ENCODE measurements at regions not wholly inside any gene's neighbourhood (a gene's known extent, or its start where the extent isn't known, plus 50 kb on each side); places are given as distances from the start of the nearest gene placed in this dataset.

DNA sequence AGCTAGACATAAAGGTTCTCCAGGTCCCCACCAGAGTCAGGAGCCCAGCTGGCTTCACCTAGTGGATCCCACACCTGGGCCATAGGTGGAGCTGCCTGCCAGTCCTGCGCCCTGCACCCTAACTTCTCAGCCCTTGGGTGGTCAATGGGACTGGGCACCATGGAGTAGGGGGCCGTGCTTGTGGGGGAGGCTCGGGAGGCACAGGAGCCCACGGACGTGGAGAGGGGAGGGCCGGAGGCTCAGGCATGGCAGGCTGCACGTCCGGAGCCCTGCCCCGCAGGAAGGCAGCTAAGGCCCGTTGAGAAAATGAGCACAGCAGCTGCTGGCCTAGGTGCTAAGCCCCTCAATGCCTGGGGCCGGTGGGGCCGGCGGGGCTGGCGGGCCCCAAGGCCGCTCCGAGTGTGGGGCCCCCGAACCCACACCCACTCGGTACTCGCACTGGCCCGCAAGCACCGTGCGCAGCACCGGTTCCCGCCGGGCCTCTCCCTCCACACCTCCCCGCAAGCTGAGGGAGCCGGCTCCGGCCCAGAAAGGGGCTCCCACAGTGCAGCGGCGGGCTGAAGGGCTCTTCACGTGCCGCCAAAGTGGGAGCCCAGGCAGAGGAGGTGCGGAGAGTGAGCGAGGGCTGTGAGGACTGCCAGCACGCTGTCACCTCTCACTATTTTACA, 291.1 kb downstream of the KLHL4 start:
- Histone ChIP-seq H3K4me1 (ENCODE audit: control insufficient read depth in 2 of 2, insufficient read depth in 2 of 2, low read length in 2 of 2) (no peaks in the 10 kb centered on the region), H3K9me3 (ENCODE audit: control insufficient read depth in 2 of 2, low read length in 2 of 2) (no peaks in the 10 kb centered on the region), H3K36me3 (ENCODE audit: control insufficient read depth in 2 of 2, insufficient read depth in 2 of 2, low read length in 2 of 2) (no peaks in the 10 kb centered on the region), H3K9ac (ENCODE audit: low read depth in 1 of 2, low read length in 2 of 2) (no peak overlapping the region), H3K27ac (ENCODE audit: low read depth in 2 of 2, low read length in 2 of 2) (no peak overlapping the region), H3K4me3 (ENCODE audit: low read length in 2 of 2) (no peak overlapping the region), H3K27me3 (ENCODE audit: control insufficient read depth in 2 of 2, insufficient read depth in 2 of 2, low read length in 2 of 2) (no peaks in the 10 kb centered on the region)

DNA sequence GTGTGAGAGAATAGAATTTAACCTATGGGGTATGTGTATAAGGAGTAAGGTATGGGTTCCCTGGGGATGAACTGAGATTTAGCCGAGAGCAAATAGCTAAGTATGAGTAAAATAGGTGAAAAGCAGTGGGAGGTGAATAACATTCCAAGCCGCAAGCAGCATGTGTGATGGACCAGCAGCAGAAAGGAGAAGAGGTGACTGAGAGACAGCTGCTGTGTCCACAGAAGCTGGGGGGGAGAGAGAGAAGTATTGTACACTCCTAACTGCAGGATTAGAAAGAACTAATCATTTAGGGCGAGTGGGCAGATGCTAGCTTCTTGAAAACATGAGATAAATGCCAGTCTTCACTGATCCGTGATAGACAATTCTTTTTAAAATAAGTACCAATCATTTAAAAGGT, 296.0 kb downstream of the KLHL4 start:
- H3K27ac ChIP-seq (ENCODE audit: low read depth in 2 of 2, low read length in 2 of 2): no peak overlapping the region
- H3K9me3 ChIP-seq (ENCODE audit: control insufficient read depth in 2 of 2, low read length in 2 of 2): no peaks in the 10 kb centered on the region
- H3K36me3 ChIP-seq (ENCODE audit: control insufficient read depth in 2 of 2, insufficient read depth in 2 of 2, low read length in 2 of 2): no peaks in the 10 kb centered on the region
- no peak overlapping the region for H3K9ac ChIP-seq (ENCODE audit: low read depth in 1 of 2, low read length in 2 of 2)
- no peak overlapping the region for H3K4me3 ChIP-seq (ENCODE audit: low read length in 2 of 2)
- no peaks in the 10 kb centered on the region for H3K27me3 ChIP-seq (ENCODE audit: control insufficient read depth in 2 of 2, insufficient read depth in 2 of 2, low read length in 2 of 2)
- H3K4me1 ChIP-seq (ENCODE audit: control insufficient read depth in 2 of 2, insufficient read depth in 2 of 2, low read length in 2 of 2): no peaks in the 10 kb centered on the region

DNA sequence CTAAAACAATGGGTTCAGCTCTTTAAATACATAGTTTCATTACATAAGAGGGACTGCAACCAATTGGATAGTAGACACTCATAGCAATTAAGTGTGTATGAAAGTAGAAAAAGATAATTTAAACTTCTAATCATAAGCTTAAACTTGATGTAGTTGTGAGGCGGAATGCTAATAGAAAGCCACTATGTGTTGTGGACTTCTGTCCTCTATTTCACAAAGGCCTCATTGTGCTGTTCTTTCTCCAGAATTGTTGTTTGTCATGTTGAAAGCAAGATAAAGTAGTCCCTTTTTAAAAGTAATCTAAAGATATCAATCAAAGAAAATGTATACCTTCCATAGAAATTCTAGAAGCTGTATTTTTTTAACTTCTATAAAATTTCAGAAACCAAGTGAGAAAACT, 329.4 kb downstream of the KLHL4 start:
- H3K4me1 ChIP-seq (ENCODE audit: control insufficient read depth in 2 of 2, insufficient read depth in 2 of 2, low read length in 2 of 2): no peaks in the 10 kb centered on the region
- H3K27me3 ChIP-seq (ENCODE audit: control insufficient read depth in 2 of 2, insufficient read depth in 2 of 2, low read length in 2 of 2): no peaks in the 10 kb centered on the region
- no peaks in the 10 kb centered on the region for H3K36me3 ChIP-seq (ENCODE audit: control insufficient read depth in 2 of 2, insufficient read depth in 2 of 2, low read length in 2 of 2)
- H3K9ac ChIP-seq (ENCODE audit: low read depth in 1 of 2, low read length in 2 of 2): no peak overlapping the region
- H3K27ac ChIP-seq (ENCODE audit: low read depth in 2 of 2, low read length in 2 of 2): no peak overlapping the region
- H3K9me3 ChIP-seq (ENCODE audit: control insufficient read depth in 2 of 2, low read length in 2 of 2): no peaks in the 10 kb centered on the region
- no peak overlapping the region for H3K4me3 ChIP-seq (ENCODE audit: low read length in 2 of 2)

DNA sequence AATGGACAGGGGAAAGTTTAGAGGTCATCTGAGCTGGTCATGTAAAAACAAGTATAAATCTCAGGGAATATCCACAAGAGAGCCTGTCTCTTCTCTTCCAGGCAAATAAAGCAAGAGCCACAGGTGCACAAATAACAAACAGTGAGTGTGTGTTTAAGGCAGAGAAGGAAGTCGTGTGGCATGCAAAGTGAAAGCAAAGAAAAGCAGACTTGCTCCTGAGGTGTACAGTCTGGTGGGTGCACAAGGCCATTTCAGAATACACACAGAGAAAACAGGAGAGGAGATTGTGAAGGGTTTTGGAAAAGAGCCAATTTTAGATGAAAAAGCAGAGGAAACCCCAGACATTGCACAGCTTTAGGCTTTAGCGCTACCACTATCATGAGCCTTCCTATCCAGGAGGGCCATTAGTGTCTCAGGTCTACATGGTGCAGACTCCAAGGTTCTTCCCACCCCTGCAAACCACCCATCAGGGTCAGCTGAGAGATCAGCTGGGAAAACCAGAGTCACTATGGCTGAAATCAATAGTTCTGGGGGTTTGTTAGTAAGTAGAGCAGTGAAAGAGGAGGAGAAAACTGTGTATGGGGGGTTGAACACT, 355.8 kb downstream of the KLHL4 start:
- Histone ChIP-seq H3K27ac (ENCODE audit: low read depth in 2 of 2, low read length in 2 of 2) (no peak overlapping the region), H3K36me3 (ENCODE audit: control insufficient read depth in 2 of 2, insufficient read depth in 2 of 2, low read length in 2 of 2) (no peaks in the 10 kb centered on the region), H3K27me3 (ENCODE audit: control insufficient read depth in 2 of 2, insufficient read depth in 2 of 2, low read length in 2 of 2) (no peaks in the 10 kb centered on the region), H3K9ac (ENCODE audit: low read depth in 1 of 2, low read length in 2 of 2) (no peak overlapping the region), H3K4me1 (ENCODE audit: control insufficient read depth in 2 of 2, insufficient read depth in 2 of 2, low read length in 2 of 2) (no peaks in the 10 kb centered on the region), H3K9me3 (ENCODE audit: control insufficient read depth in 2 of 2, low read length in 2 of 2) (no peaks in the 10 kb centered on the region), H3K4me3 (ENCODE audit: low read length in 2 of 2) (no peak overlapping the region)

DNA sequence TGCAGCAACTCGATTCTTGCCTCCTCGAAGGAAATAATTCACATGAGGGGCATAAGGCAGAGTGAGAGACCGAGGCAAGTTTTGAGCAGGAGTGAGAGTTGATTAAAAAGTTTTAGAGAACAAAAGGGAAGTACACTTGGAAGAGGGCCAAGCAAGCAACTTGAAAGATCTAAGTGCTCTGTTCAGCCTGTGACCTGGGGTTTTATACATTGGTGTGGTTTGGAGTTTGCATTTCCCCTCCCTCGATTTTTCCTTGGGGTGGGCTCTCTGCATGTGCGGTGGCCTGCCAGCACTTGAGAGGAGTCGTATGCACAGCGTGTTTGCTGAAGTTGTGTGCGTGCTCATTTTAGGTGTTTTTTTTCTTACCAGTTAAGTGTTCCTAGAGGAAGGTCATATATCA, 356.4 kb downstream of the KLHL4 start:
- Histone ChIP-seq H3K27ac (ENCODE audit: low read depth in 2 of 2, low read length in 2 of 2) (no peak overlapping the region), H3K4me3 (ENCODE audit: low read length in 2 of 2) (no peak overlapping the region), H3K27me3 (ENCODE audit: control insufficient read depth in 2 of 2, insufficient read depth in 2 of 2, low read length in 2 of 2) (no peaks in the 10 kb centered on the region), H3K9me3 (ENCODE audit: control insufficient read depth in 2 of 2, low read length in 2 of 2) (no peaks in the 10 kb centered on the region), H3K4me1 (ENCODE audit: control insufficient read depth in 2 of 2, insufficient read depth in 2 of 2, low read length in 2 of 2) (no peaks in the 10 kb centered on the region), H3K9ac (ENCODE audit: low read depth in 1 of 2, low read length in 2 of 2) (no peak overlapping the region), H3K36me3 (ENCODE audit: control insufficient read depth in 2 of 2, insufficient read depth in 2 of 2, low read length in 2 of 2) (no peaks in the 10 kb centered on the region)

DNA sequence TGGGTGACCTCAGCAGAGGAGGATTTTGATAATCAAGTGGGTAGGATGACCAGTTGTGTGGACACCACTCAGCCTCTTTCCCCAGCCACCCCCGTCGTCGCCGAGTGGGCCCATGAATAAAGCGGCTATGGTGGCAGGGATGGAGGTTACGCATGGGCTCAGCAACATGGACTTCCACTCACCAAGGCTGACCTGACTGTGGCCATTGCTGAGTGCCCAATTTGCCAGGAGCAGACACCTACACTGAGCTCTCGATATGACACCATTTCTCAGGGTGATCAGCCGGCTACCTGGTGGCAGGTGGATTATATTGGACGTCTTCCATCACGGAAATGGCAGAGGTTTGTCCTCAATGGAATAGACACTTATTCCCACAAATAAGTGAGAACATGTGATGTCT, 361.3 kb downstream of the KLHL4 start:
- H3K4me1 ChIP-seq (ENCODE audit: control insufficient read depth in 2 of 2, insufficient read depth in 2 of 2, low read length in 2 of 2): no peaks in the 10 kb centered on the region

DNA sequence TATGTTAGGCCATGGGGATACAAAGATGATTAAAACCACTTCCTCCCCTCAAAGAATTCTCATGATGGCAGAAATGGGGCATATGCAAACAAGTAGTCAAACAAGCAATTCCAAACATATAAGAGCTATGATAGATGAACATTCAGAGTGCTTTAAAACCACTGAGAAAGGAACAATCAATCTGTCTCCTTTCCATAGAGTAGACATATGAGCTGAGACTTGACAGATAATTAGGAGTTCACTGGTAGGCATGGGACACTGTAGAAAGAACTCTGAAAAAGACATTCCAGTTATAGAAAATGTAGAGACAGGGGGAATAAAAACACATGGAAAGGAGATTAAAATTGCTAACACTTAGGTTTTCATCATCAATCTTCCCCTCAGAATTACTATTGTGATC, 372.8 kb downstream of the KLHL4 start:
- H3K27me3 ChIP-seq (ENCODE audit: control insufficient read depth in 2 of 2, insufficient read depth in 2 of 2, low read length in 2 of 2): no peaks in the 10 kb centered on the region
- H3K27ac ChIP-seq (ENCODE audit: low read depth in 2 of 2, low read length in 2 of 2): no peak overlapping the region
- no peak overlapping the region for H3K9ac ChIP-seq (ENCODE audit: low read depth in 1 of 2, low read length in 2 of 2)
- H3K4me3 ChIP-seq (ENCODE audit: low read length in 2 of 2): no peak overlapping the region
- no peaks in the 10 kb centered on the region for H3K9me3 ChIP-seq (ENCODE audit: control insufficient read depth in 2 of 2, low read length in 2 of 2)
- no peaks in the 10 kb centered on the region for H3K4me1 ChIP-seq (ENCODE audit: control insufficient read depth in 2 of 2, insufficient read depth in 2 of 2, low read length in 2 of 2)
- no peaks in the 10 kb centered on the region for H3K36me3 ChIP-seq (ENCODE audit: control insufficient read depth in 2 of 2, insufficient read depth in 2 of 2, low read length in 2 of 2)

More for the DNA sequence above, 361.3 kb downstream of the KLHL4 start:
- H3K27me3 ChIP-seq (ENCODE audit: control insufficient read depth in 2 of 2, insufficient read depth in 2 of 2, low read length in 2 of 2): no peaks in the 10 kb centered on the region
- H3K9me3 ChIP-seq (ENCODE audit: control insufficient read depth in 2 of 2, low read length in 2 of 2): no peaks in the 10 kb centered on the region
- H3K9ac ChIP-seq (ENCODE audit: low read depth in 1 of 2, low read length in 2 of 2): no peak overlapping the region
- H3K4me3 ChIP-seq (ENCODE audit: low read length in 2 of 2): no peak overlapping the region
- H3K27ac ChIP-seq (ENCODE audit: low read depth in 2 of 2, low read length in 2 of 2): no peak overlapping the region
- no peaks in the 10 kb centered on the region for H3K36me3 ChIP-seq (ENCODE audit: control insufficient read depth in 2 of 2, insufficient read depth in 2 of 2, low read length in 2 of 2)

DNA sequence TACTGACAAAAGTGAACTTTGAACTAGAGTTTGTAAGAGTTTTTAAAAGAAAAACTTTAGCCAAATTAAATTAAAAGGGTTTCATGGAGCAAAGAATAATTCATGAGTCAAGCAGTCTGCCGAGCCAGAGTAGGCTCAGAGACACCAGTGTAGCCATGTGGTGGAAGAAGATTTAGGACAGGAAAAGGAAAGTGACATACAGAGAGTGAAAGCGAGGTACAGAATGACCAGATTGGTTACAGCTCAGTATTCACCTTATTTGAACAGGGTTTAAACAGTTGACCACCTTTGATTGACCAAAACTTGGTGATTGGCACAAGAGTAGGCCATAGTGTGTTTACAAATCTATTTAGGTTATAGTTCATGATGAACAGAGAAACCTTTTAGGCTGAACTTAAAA, 377.8 kb downstream of the KLHL4 start:
- H3K4me3 ChIP-seq (ENCODE audit: low read length in 2 of 2): no peak overlapping the region
- H3K27me3 ChIP-seq (ENCODE audit: control insufficient read depth in 2 of 2, insufficient read depth in 2 of 2, low read length in 2 of 2): no peaks in the 10 kb centered on the region
- H3K27ac ChIP-seq (ENCODE audit: low read depth in 2 of 2, low read length in 2 of 2): no peak overlapping the region
- no peaks in the 10 kb centered on the region for H3K9me3 ChIP-seq (ENCODE audit: control insufficient read depth in 2 of 2, low read length in 2 of 2)
- H3K4me1 ChIP-seq (ENCODE audit: control insufficient read depth in 2 of 2, insufficient read depth in 2 of 2, low read length in 2 of 2): no peaks in the 10 kb centered on the region
- no peaks in the 10 kb centered on the region for H3K36me3 ChIP-seq (ENCODE audit: control insufficient read depth in 2 of 2, insufficient read depth in 2 of 2, low read length in 2 of 2)
- no peak overlapping the region for H3K9ac ChIP-seq (ENCODE audit: low read depth in 1 of 2, low read length in 2 of 2)

DNA sequence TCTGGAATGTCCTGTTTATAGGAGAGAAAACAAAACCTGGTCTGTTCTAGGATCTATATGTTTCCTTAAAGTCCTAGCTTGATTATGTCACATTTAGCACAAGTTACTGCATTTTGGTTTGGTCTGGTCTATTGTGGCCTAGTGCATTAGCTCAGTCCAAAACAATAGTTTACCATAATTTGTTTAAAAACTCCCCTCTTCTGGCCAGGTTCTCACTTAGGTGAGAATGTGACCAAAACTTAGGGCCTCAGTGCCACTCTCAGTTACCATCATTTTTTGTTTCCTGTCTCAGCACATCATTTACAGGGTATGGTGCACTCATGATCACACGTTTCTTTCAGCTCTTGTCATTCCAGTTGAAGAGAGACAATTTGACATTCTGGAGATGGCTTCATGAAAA, 378.5 kb downstream of the KLHL4 start:
- no peaks in the 10 kb centered on the region for H3K36me3 ChIP-seq (ENCODE audit: control insufficient read depth in 2 of 2, insufficient read depth in 2 of 2, low read length in 2 of 2)
- H3K4me3 ChIP-seq (ENCODE audit: low read length in 2 of 2): no peak overlapping the region
- no peak overlapping the region for H3K27ac ChIP-seq (ENCODE audit: low read depth in 2 of 2, low read length in 2 of 2)
- no peaks in the 10 kb centered on the region for H3K9me3 ChIP-seq (ENCODE audit: control insufficient read depth in 2 of 2, low read length in 2 of 2)
- H3K27me3 ChIP-seq (ENCODE audit: control insufficient read depth in 2 of 2, insufficient read depth in 2 of 2, low read length in 2 of 2): no peaks in the 10 kb centered on the region
- no peaks in the 10 kb centered on the region for H3K4me1 ChIP-seq (ENCODE audit: control insufficient read depth in 2 of 2, insufficient read depth in 2 of 2, low read length in 2 of 2)
- no peak overlapping the region for H3K9ac ChIP-seq (ENCODE audit: low read depth in 1 of 2, low read length in 2 of 2)

DNA sequence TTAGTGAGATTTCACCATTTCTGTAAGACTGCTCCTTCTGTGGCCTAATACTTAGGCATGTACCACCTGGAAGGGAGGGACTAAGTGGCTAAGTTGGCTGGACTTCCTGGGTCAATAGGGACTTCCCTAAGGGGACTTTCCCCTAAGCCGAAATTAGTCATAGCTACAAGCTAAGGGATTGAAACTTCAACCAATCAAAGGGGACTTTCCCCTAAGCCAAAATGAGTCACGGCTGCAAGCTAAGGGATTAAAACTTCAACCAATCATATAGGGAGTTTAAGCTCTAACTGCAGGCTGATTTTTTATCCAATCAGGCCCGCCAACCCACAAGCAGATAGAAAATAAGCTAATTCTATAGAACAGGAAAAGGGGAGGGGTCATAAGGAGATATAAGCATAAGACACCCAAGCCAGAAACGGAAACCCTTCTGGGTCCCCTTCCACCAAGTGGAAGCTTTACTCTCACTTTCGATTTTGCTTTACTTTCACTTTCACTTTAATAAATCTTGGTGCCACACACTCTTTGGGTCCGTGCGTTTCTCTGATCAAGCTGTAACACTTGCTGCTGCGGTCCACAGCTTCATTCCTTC, 382.8 kb downstream of the KLHL4 start:
- Histone ChIP-seq H3K4me1 (ENCODE audit: control insufficient read depth in 2 of 2, insufficient read depth in 2 of 2, low read length in 2 of 2) (no peaks in the 10 kb centered on the region), H3K9ac (ENCODE audit: low read depth in 1 of 2, low read length in 2 of 2) (no peak overlapping the region), H3K9me3 (ENCODE audit: control insufficient read depth in 2 of 2, low read length in 2 of 2) (no peaks in the 10 kb centered on the region), H3K27me3 (ENCODE audit: control insufficient read depth in 2 of 2, insufficient read depth in 2 of 2, low read length in 2 of 2) (no peaks in the 10 kb centered on the region), H3K36me3 (ENCODE audit: control insufficient read depth in 2 of 2, insufficient read depth in 2 of 2, low read length in 2 of 2) (no peaks in the 10 kb centered on the region), H3K4me3 (ENCODE audit: low read length in 2 of 2) (peak overlapping the region in 1 of 2 donors; percentile 22), H3K27ac (ENCODE audit: low read depth in 2 of 2, low read length in 2 of 2) (no peak overlapping the region)
